Glomerular visceral epithelial cell (primary cell): ENCODE measurements at regions not wholly inside any gene's neighbourhood (a gene's known extent, or its start where the extent isn't known, plus 50 kb on each side); places are given as distances from the start of the nearest gene placed in this dataset.

Experiments used
- DNase-seq: peaks from one replicate; pipeline ENCODE4 v3.0.0-alpha.2; 2016; ENCODE audit errors: extremely low spot score

DNA sequence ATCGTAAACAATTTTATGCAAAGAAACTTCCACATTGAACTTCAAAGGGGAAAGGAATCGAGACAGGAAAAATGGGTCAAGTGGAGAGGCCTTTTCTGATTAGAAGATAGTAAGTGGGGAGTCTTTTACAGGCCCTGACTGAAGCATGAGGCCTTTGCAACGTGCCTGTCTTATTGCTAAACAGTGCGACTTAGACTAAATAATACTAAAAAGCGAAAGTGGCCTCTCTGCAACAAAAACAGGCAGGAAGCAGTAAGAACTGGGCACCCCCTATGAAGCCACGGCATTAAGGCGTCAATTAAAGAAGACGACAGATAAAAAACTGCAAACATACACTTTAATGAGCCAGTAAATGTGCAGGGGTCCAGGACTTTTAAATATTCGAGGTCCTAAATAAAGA is 283.4 kb upstream of the GRIP1 start:
- DNase-seq = no peak

DNA sequence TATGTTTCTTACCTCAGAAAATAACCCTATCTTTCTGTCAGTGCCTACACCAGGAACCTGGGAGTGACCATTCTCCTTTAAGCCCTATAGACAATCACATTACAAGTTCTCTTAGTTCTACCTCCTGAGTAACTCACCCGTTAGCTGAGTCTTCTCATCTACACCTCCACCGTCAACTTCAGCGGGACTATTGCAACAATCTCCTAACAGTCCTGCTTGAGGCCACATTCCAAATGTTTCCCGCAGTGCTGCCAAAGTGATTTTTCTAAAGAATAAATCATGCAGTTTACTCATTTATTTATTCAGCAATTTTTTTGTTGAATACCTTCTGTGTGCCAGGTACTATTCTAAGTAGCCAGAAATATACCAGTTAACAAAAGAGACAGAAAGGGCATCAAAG is 285.0 kb upstream of the GRIP1 start:
- no peak for DNase-seq

DNA sequence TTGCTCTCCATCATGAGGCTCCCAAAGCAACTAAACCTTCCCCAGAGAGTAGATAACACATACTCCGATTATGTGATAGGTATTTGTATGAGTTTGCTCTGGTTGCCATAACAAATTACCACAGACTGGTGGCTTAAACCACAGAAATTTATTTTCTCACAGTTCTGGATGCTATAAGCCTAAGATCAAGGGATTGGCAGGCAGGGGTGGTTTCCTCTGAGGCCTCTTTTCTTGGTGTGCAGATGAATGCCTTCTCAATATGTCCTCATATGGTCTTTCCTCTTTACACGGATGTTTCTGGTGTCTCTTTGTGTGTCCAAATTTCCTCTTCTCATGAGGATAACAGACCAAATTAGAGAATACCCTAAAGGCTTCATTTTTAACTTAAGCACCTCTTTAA is 285.8 kb upstream of the GRIP1 start:
- peak; percentile 76 for DNase-seq

DNA sequence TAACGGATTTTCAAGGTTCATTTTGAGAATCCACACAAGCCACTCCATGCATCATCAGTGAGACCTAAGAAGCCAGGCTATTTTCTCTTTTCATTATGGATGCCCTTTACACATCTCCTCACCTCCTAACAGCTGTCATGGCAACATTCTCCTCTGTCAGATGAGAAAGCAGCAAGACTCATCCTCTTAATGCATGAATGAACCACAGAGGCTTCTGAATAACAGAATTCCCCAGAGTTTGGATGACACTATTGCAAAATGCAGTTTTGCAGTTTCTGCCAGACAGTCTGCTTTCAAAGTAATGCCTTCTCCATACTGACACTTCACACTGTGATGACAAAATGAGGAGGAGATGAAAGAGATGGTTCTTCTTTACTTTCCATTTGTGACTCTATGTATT is 286.7 kb upstream of the GRIP1 start:
- DNase-seq = peak; percentile 52

DNA sequence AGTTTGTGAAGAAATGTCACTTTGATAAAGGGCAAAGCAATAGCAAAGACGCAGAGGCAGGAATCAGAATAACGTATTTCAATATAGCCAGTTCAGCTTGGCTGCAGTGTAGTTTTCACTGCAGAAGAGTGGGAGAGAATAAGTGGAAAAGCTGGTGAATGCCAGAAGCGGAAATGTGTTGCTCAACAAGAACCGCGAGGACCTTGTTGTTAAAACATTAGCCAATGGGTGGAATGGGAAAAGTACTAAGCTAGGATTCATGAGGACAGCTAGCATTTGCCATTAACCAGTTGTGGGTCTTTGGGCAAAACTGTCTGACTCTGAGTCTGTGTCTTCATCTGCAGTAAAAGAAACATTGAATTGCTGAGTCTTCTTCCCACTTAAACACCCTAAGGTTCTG is 292.9 kb upstream of the GRIP1 start:
- DNase-seq = no peak

DNA sequence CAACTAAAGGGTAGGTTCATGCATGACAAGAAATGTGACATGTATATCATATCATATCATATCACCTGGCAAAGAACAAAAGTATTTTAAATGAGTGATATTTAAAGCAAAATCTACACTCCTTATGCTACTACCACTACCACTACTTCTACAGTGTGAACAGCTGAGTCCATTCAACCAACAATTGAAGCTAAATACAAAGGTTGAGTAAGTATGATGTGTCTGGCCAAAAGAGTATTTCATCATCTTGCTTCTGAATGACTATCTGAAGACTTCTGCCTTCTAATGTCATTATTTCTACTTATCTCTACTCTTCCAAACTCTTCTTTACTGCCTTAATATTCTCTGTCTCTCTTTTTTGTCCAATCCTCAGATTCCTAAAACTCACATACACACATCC is 292.6 kb upstream of the CAND1 start:
- DNase-seq = no peak

DNA sequence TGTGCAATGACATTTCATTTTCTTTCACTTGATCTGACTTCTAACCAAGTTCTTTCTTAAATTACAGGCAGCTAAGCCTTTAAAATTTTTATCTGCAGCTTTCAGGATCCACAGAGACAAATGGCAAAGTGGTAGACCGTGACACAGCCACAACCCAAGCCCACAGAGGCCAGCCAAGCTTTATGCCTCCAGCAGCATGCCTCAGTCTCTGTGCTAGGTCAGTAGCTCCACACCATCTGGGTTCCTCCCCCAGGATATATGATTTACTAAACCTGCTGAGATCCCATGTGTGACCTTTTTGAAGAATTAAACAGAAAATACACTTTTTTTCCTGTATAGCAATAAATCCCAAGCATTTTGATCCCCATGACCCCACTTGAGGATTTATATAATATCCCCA is 290.4 kb upstream of the CAND1 start:
- DNase-seq = no peak

DNA sequence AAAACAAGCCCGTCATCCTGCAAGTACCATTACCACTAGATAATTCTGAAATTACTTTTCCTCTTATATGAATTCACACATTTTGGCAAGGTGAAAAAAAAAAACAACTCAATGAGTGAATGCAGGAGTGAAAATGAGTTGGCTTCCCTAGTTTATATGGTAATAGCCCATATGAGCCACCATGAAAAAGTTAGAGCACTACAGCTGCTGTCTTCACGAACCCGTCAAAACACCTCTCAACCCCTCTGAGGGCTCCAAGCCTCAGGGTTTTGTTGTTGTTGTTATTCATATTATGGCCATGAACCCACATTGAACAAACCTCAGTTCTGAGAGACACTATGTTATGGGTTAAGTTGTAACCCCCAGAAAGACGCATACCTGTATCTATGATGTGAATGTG is 289.9 kb upstream of the CAND1 start:
- DNase-seq = no peak

DNA sequence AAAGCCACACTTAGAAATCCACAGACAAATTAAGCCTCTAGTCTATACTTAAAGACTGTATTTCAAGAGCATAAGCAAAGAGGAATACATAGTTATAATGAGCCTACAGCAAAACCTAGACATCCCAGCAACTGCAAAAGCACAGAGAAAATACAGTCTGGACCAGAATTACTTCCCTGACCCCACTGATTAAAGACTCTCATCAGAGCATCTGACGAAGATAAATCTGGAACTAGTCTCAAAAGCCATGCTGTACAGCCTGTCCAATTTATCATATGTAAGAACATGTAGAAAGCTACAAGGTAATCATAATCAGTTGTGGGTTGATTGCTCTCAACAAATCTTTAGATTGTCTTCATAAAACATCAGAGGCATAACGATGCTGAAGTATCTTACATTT is 285.1 kb upstream of the CAND1 start:
- no peak for DNase-seq

DNA sequence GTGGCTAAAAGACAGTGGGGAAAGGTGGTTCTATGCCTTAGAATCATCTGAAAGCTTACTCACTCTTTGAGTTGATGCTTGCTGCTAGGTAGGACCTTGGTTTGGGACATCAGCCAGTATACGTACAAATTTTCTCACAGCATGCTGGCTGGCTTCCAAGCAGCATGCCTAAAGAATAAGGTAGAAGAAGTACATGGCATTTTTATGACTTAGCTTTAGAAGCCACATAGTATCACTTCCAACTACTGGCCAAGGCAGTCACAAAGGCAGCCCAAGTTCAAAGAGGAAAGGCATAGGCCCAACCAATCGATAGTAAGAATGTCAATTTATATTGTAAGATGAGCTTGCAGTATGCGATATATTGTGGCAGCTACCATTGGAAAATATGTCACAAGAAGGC is 284.2 kb upstream of the CAND1 start:
- DNase-seq = peak; percentile 46

DNA sequence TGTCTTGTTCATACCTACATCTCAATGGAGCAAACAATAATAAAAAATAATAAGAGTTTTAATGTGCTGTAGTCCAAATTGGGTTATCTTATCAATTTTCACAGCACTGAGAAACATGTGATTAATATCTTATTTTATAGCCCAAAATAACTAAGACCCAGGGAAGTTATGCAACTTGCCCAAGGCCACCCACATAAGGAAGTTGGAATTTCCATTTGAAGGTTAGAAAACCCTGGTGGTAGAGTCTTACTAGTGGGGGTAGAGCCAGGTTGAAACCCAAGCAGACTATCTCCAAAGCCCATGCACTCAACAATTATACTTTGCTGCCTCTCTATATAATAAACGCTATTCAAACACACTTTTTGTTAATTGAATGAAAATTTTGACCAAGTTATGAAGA is 270.0 kb upstream of the CAND1 start:
- no peak for DNase-seq

DNA sequence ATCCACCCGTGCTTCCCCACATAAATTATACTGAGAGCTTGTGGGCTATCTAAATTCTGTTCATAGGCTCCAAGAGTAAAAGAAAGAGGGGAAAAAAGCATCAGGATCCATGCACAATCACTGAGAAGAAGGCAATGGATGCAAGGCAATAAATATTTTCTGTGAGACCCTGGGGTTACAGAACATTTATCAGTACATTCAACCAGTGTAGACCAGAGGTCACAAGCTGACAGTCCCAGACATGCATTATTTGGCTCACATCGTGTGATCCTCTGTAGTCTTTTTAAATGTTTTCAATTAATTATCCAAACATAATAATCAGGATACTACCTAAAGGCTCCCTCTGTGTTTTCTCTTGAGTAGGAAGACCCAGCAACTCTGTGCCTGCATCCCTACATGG is 267.9 kb upstream of the CAND1 start:
- DNase-seq = no peak

DNA sequence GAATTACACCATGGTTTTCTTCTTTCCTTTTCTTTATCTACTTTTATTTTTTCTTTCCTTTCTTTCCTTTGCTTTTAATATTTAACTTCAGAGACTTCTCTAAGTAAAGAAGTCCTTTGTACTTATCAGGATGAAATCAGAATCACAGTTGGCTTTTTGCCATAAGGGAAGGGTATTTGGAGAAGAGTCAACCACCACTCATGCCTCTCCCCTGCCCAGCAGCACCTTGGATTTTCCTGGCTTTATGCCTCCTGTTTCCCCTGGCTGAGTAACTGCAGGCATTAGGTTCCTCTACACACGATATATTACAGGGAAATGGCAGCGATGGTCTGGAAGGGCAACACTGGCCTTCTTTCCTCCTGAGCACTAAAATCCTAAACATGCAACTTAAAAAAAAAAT is 266.4 kb upstream of the CAND1 start:
- peak; percentile 28 for DNase-seq

DNA sequence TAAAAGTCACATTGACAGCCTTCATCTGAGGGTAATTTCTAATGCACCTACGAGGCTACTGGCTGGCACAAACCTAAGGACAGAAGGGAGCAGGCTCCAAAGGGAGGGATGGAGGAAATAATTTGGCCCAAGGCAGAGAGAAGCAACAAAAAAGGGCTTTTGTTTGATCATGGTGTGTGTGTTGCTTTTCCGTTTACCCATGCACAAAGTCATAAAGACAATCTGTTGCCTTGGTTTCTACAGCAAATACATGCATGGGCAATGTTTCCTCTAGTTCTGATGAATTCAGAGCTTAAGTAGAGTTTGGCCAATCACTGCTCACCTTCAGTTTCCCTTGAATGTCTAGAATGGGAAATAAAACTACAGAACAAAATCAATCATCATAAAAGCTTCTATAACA is 262.5 kb upstream of the CAND1 start:
- DNase-seq = no peak

DNA sequence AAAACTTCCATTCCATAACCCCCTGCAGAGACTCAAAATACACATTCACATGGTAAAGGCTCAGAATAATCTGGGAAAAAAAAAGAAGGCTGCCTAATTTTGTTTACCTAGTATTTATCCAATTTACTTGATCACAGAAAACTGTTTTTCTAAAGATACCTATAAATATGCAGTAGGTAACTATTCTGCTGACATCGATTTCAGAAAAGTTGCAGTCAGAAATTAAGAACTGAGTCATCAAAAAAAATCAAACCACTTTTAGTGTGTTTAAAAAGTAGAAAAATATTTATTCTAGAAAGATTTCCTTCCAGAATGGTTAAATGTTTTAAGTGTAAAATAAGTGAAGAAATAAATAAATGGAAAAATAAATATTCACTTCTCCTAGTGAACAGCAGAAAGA is 254.5 kb upstream of the CAND1 start:
- no peak for DNase-seq

DNA sequence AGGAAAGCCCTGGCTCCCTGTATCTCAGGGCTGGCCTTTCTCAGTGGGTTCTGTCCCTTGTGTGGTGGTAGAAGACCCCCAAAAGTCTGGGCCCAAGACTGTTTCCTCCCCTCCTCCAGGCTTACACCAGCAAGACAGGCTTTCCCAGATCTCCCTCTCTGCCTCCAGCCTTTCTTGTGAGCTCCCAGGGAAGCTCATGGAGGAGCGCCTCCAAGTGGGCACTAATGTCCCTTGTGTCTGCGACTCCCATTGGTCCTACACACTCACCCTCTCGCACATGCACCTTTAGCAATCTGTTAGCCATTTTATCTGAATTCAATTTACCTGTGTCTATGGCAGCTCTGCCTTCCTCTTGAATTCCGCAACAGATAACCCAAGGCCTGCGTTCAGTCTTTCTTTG is 251.1 kb upstream of the CAND1 start:
- DNase-seq = no peak

DNA sequence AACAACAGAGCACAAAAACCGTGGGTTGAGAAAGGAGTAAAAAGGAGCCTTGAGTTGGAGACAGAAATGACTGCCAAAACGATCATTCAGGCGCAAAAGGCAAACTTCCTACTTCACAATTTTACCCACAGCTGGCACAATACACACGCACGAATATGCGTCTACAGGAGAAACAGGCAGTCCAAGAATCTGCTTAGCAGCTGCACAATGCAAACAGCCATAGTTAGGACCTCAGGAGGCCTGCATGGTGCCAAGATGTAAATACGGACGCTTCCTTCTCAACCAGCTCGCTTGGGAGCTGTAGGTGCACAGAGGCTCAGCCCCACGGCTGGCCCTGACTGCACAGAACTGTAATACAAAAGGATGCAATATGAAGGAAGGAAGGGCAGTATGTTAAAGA is 250.1 kb upstream of the CAND1 start:
- DNase-seq = no peak

DNA sequence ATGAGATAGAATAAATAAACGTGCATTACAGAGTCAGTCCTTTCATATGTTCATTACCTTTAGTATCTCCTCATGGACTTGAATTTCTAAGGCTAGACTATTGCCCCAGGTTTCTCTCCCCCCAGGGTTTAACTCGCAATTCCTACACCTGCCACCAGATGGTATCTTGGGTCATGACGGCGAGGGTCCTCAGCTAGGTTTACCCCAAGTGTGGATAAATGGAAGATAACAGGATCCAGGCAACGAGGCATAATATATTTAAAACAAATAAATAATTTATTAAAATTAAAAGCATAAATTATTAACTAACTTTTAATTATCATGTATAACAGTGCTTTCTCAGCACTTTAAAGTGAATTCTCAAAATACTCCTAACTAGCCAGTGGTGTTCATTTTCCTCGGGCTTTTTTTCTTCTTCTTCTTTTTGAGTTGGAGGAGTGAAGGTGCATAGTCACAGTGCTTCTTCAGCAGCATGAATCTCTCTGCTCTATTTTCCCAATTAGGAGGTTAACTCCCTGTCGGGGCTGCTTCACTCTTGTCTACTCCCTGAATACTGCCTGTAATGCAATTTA is 243.5 kb upstream of the CAND1 start:
- DNase-seq = peak; percentile 52

DNA sequence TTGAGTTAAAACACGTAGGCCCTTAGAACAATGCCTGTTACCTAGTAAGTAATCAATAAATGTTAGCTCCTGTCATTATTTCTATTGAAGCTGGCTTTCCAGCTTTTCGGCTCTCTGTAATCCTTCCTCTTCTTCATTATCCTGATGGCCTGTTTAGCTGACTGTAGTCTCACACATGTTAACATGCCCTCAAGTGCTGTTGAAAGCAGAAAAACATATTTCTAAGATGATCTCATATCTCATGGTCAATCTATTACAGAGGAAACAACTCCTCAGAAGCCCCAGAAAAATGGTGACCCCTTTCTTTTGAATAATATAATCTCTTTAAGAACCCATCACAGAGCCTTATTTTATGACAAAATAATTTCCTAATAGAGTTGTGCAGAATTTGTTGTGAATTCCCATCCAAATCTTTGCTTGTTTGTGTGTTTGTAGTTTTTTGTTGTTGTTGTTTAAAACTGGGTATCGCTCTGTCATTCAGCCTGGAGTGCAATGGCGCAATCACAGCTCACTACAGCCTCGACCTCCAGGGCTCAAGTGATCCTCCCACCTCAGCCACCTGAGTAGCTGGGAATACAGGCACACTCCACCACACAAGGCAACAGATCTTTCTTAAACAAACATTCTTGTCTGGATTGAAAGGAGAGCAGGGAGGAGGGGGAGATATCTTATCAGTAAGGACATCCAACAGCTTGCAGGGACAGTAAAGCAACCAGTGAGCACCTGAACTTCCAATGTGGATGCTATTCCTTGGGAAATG is 242.5 kb upstream of the CAND1 start:
- no peak for DNase-seq

DNA sequence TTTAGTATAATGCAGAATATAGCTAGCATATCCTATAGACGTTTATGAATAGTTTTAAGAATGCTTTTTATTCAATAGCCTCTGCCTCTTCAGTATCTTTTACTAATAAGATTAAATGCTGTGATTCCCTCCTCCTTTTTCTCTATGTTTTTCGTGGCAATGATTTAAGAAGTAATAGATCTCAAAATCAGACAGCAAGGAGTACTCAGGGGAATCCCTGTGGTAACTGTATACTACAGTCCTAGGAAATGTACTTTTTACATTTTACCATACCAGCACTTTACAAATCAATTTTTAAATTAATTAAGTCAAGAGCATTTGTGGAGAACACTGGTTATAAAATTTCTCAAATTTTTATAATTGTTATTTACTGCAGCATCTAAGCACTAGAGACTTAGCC is 240.6 kb upstream of the CAND1 start:
- DNase-seq = no peak

DNA sequence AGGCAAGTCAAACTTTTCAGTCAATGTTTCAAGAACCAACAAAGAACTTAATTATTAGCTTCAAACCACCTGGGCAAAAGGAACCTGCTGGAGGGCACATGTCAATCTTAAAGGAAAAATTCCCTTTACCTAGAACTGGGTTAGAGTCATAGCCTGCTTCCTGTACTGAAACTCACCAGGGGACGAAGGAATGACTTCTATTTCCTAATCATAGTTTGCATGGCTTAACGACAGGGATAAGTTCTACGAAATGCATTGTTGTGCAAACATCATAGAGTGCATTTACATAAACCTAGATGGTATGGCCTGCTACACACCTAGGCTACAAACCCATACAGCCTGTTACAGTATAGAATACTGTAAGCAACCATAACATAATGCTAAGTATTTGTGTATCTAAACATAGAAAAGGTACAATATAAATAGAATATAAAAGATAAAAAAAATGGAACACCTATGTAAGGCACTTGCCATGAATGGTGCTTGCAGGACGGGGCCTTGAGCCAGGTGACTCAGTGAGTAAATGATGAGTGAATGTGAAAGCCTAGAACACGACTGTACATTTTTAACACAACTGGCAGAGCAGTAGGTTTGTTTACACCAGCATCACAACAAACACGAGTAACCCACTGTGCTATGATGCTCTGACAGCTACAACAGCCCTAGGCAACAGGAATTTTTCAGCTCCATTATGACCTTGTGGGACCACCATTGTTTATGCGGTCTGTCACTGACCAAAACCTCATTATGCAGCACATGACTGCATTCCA is 234.9 kb upstream of the CAND1 start:
- DNase-seq = peak; percentile 22

DNA sequence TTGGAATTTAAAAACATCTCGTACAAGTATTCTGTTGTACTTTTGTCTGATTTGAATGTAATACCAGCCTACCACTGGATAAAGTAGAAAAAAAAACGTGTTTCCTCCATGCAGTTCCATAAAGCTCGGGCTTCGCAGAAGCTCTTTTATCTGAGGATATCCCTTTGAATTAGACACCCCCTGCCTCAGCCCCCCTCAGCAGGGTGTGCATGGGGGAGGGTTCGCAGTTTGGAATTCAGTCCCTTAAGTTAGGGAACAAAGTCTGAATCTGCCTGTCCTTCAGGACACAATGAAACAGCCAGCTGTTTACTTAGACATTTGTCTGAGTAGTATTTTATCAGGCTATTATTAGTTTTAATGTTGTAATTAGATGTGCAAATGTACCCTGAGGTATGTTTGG is 234.0 kb upstream of the CAND1 start:
- DNase-seq = no peak

DNA sequence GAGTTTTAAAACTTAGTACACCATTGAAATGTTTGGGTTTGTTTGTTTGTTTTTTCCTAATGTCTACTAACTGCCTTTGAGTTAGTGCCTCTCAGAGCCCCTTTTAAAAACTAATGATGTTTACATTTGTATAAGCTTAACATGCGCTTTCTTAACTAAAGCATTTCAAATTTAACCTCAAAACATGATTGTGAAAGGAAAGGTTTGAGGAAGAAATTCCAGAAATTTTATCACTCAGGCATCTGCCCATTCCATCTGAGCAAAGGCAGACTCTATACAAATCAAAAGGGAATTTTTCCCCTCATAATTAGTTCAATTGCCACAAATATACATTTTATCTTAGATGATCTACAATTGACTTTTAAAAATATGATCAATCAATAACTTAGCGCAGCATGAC is 230.7 kb upstream of the CAND1 start:
- DNase-seq = no peak
